ENCODE measurements at regions not wholly inside any gene's neighbourhood (a gene's known extent, or its start where the extent isn't known, plus 50 kb on each side); places are given as distances from the start of the nearest gene placed in this dataset.

- no peak for DNase-seq (ENCODE audit: low read depth in 4 of 4, low spot score in 3 of 4)
These were observed 227.2 kb upstream of the TBX3 start for GRCh38 chr12:114911196-114911595.

DNA sequence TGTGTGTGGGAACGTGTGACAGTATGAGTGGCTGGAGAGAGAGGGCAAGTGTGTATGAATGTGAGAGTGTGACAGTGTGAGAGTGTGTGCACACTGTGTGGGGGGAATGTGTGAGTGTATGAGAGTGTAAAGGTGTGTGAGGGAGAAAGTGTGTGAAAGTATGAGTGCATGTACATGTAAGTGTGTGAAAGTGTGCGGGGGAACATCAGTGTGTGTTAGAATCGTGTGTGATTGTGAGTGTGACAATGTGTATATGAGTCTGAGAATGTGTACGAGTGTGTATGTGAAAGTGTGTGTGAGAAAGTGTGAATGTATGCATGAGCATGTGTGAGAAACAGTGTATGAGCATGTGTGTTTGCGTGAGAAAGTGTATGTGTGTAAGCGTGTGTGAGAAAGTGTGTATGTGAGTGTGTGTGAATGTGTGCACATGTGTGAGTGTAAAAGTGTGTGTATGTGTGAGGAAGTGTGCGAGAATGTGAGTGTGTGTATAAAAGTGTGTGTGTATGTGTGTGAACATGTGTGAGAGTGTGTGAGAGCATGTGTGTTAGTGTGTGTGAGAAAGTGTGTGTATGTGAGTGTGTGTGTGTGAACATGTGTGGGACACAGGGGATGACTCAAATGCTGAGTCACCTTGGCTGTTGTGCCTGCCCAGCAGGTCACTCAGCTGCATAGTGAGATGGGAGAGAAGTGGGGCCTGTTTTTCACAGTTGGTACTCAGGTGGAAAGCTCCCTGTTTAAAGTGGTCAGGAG lies 220.5 kb upstream of the TBX3 start:
- DNase-seq (ENCODE audit: low read depth in 4 of 4, low spot score in 3 of 4): no peak

GRCh38 chr12:114903083-114903691 lies 219.2 kb upstream of the TBX3 start:
- no peak for DNase-seq (ENCODE audit: low read depth in 4 of 4, low spot score in 3 of 4)

DNA sequence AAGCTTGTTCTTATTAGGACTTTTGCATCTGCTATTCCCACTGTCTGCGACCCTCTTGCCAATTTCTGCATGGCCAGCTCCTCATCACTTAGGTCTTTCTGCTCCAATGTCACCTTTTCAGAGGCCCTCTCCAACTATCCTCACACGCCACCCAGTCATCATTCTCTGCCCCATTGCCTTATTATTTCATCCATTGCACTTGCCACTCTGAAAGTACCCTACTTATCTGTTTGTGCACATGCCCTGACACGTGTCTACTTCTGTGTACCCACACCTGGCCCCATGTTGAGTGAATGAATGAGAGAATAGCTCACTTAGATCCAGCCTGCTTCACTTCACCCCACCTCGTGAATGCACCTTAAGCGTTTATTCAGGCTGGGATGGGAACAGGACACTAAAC lies 218.7 kb upstream of the TBX3 start:
- no peak for DNase-seq (ENCODE audit: low read depth in 4 of 4, low spot score in 3 of 4)

DNA sequence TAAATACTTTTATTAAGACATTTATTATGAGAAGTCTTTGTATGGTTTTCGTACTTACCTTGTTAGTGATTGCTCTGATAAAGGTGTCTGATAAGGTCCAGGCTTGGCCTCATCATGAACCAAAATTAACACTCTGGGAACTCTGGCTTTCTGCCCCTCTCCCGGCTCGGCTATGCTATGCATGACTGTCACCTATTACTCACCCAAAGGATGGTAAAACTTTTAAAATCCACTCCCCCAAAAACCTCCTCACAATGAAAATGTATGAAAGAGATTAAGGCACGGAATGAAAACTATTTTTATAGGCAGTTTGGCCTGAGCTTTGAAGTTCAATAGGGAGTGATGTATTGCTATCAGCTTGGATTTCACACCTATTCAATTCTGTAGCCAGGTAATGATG lies 217.3 kb upstream of the TBX3 start:
- no peak for DNase-seq (ENCODE audit: low read depth in 4 of 4, low spot score in 3 of 4)

GRCh38 chr12:114898159-114898558 lies 214.2 kb upstream of the TBX3 start:
- no peak for DNase-seq (ENCODE audit: low read depth in 4 of 4, low spot score in 3 of 4)

DNA sequence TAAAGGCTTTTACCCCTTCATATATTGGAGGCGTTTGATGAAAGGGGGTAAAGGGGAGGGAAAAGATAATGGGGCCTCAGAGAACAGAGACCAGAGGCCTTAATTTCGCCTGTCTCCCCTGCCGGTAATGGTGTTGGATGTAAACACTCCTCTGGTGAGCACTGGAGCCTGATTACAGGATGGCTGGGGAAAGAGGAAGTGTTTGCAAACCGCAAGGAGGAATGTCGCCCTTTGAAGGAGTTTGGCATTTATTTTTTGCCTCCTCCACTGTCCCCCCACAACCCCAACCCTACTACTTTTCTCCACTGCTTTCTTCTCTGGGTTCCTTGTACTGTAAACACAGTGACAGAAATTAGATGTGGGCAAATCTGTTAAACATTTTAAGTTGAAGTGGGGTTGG lies 211.9 kb upstream of the TBX3 start:
- no peak for DNase-seq (ENCODE audit: low read depth in 4 of 4, low spot score in 3 of 4)

GRCh38 chr12:114895081-114895480 lies 211.1 kb upstream of the TBX3 start:
- DNase-seq (ENCODE audit: low read depth in 4 of 4, low spot score in 3 of 4): no peak

- DNase-seq (ENCODE audit: low read depth in 4 of 4, low spot score in 3 of 4): no peak
These were observed 210.1 kb upstream of the TBX3 start for GRCh38 chr12:114894076-114894475.

DNA sequence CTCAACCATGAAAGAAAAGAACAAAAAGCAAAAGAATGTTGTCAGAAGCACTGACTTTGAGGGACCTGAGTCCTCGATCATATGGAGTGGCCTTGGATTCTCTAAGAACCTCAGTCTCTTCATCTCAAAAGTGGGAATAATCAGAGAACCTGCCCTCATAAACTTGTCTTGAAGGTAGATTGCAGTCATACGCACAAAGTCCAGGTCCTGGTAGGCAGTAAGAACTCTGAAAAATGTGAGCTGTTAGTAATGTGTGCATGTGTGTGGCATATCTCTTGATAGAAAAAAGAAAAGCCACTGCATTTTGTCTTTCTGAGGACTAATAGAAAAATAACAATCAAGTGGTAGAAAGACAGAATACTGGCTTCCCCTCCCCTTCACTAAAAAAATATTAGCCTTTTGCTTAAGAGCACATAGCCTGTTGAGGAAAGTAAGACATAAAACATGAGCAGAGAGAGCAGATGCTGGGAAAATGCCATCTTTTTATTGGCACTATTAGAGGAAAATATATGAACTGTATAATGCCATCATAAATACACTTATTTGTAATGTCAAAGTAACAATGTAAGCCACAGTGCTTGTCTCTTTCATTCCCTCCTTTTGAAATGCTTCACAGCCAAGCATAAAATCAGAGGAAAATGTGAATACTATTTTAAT lies 205.1 kb upstream of the TBX3 start:
- DNase-seq (ENCODE audit: low read depth in 4 of 4, low spot score in 3 of 4): no peak

DNA sequence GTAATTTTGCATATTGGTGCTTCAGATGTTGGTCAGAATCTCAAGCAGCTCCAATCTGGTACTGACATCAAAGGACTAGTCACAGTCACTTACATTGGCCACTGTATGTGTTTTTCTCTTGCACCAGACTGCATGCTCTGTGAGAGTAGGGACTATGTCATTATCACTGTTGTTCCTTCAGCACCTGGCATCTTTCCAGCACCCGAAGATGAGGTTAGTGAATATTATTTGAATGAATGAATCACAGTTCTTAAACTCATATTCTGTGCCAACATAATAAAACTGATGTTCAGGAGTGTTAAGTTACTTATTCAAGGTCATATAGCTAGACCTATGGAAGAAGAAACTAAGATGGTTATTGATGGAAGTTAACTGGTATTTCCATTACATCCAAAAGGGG lies 204.5 kb upstream of the TBX3 start:
- no peak for DNase-seq (ENCODE audit: low read depth in 4 of 4, low spot score in 3 of 4)

- DNase-seq (ENCODE audit: low read depth in 4 of 4, low spot score in 3 of 4): no peak
These were observed 201.5 kb upstream of the TBX3 start for GRCh38 chr12:114885501-114885900.

DNA sequence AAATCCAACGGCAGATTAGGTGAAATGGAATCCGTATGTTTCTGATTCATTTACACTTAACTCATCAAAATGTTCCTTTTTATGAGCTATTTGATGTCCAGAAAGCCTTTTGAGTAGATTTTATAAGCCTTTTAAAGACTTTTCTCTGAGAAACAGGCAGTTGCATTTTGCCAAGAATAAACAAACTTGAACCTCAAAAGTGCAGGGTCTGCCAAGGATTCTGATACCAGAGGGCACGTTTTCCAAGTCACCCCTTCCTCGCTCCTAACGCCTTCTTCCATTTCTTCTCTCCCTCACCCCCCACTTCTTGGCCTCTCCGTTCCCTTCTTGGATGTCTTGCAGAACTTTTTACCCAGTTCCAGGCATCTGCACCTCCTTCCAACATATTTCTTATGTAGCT lies 200.6 kb upstream of the TBX3 start:
- DNase-seq (ENCODE audit: low read depth in 4 of 4, low spot score in 3 of 4): no peak

- no peak for DNase-seq (ENCODE audit: low read depth in 4 of 4, low spot score in 3 of 4)
These were observed 198.1 kb upstream of the TBX3 start for GRCh38 chr12:114882083-114882482.

GRCh38 chr12:114879354-114879753 lies 195.4 kb upstream of the TBX3 start:
- no peak for DNase-seq (ENCODE audit: low read depth in 4 of 4, low spot score in 3 of 4)

DNA sequence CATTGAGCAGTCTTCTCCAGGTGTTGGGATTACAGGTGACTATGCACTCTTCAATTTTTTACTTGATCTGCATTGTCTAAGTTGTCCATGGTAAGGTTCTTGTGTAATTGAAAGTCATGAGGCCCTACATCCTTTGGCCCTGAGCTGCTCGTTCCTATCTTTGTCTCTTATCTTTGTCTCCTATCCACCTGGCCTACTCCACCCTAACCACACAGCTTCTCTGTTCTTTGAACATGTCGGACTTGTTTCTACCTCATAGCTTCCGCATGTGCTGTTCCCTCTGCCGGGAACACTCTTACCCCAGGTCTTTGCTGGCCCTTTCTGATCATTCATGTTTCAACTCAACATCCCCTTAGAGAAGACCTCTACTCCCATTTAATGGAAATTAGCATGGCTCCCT lies 194.8 kb upstream of the TBX3 start:
- no peak for DNase-seq (ENCODE audit: low read depth in 4 of 4, low spot score in 3 of 4)

DNA sequence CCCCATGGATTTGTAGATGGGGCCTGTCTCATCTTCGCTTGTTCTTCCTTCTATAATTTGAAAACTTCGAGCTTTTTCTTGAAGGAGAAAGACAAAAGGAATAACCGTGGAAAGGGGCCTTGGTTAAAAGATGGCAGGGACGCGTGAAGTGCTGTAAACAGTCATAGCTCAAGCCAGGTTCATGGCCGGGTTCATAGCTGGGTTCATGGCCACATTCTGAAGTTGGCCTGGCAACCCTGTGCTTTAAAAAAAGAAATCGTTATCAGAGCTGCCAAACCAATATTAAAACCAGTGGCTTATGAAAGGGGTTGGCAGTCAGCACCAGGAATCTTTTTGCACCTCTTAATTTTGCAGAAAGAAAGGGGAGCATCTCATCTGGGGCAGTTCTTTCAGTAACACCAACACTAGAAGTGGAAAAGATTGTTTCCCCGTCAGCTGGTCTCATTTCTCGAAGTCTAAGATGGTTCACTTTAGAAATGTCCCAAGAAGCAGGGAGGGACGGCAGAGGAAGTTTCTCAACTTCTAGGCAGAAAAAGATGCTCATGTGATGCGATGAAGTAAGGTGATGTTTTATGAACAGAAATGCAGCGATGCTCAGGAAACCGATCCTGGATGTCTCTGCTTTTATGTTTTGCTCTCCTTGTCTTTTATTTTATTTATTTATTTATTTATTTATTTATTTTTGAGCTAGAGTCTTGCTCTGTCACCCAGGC lies 193.1 kb upstream of the TBX3 start:
- DNase-seq (ENCODE audit: low read depth in 4 of 4, low spot score in 3 of 4): no peak

DNA sequence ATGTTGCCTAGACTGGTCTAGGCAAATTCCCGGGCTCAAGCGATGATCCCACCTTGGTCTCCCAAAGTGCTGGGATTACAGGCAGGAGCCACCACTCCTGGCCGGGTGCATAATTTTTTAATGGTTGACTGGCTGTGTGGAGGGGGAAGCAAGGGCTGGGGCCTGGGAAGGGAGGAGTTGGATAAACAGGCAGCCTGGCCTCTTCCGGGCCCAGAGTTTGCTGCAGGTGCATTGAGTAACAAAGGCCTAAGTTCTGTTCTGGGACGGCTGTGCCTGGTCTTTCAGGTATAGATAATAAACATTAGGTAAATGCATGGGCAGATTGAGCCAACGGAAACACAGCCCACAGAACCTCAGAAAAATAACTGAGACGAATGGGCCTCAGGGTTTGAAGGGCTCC lies 191.3 kb upstream of the TBX3 start:
- peak in 1 of 4 donors; percentile 31 for DNase-seq (ENCODE audit: low read depth in 4 of 4, low spot score in 3 of 4)

- no peak for DNase-seq (ENCODE audit: low read depth in 4 of 4, low spot score in 3 of 4)
These were observed 189.7 kb upstream of the TBX3 start for GRCh38 chr12:114873656-114874055.

DNA sequence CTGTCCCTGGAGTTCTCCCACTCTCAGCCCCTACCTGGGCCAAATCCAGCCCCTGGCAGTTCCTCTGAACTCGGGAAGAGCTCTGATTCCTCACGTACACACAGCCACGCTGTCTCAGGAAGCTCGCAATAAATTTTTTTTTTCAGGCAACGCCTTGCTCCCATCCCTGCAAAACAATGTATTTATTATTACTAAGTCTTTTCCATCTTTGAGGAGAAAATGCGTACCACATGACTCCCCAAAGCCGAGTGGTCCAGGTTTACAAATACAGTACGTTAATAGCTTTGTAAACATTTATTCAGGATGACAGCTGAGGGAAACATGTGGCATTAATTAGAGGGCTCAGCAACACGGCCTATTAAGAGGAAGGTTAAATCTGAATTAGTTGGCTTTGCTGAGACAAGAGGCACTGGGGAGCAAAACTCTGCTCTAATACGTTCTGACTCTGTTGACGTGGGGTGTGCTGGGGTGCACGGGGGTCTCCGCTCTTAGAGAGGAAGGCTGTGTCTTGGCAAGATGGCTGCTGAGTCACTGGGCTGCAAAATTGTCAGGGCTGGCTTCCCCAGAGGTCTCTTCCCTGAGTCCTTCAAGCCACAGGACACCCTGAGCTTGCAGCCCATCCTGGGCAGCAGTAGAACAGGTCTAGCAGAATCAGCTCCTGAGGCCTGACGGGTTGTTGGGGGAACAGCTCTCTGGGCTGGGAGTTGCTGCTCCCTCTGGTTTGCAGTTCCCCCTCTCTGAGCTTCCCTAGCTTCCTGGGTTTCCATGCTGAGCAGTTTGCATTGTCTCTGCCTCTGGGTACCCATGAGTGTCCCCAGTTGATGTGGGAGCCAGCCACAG lies 185.2 kb upstream of the TBX3 start:
- DNase-seq (ENCODE audit: low read depth in 4 of 4, low spot score in 3 of 4): no peak

DNA sequence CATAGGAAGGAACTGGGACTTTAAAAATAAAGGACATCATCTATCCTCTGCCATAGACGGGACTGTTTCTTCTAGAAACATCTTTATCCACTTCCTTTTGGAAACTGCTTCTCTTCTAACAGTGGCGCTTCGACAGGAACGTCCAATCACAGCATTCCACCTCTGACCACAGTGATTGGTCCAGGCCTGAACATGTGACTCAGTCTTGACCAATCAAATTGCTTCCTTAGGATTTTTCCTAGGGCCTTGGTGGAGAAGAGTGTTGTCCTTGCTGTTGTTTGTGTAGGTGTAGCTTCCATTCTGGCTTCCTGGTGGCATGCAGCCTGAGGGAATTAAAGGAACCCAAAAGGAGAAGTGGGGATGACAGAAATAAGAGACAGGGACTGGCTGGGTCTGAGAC lies 182.4 kb upstream of the TBX3 start:
- no peak for DNase-seq (ENCODE audit: low read depth in 4 of 4, low spot score in 3 of 4)
